ENCODE measurements at regions not wholly inside any gene's neighbourhood (a gene's known extent, or its start where the extent isn't known, plus 50 kb on each side); places are given as distances from the start of the nearest gene placed in this dataset.
"Not testable (repeated sequence)": the region's sequence is repeated elsewhere in the genome, so short reads cannot be mapped to it uniquely, and the experiment has no call there.

DNA sequence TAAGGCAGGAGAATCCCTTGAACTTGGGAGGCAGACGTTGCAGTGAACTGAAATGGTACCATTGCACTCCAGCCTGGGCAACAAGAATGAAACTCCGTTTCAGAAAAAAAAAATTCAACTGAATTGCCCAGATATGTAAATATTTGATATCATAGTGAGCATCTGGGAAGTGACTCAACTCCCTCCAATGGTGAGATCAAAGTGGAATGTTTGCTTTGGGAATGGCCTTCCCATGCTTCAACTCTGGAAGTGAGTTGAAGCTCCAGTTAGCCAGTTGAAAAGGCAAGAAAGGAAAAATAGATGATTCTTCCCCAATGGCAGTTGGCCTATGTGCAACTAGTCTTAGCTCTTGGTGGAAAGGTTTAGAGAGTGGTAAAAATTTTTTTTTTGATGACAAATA lies 131.6 kb upstream of the CMC1 start:
- no peak for DNase-seq

DNA sequence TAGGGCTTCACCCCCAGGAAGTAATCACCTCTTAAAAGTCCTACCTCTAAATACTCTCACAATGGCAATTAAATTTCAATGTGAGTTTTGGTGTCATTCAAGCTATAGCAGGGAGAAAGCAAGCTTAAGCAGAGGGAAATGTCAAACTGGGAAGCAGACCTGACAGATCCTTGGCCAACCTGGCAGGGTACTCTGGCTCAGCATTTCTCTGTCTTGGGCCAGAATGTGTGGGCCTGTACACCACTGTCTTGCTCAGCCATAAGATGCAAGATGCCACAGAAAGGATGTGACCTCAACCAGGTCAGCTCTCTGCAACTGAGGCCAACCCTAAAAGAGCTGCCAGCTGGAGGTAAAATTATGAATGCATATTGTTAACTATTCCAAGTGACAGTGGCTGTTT lies 130.6 kb upstream of the CMC1 start:
- DNase-seq = no peak

DNA sequence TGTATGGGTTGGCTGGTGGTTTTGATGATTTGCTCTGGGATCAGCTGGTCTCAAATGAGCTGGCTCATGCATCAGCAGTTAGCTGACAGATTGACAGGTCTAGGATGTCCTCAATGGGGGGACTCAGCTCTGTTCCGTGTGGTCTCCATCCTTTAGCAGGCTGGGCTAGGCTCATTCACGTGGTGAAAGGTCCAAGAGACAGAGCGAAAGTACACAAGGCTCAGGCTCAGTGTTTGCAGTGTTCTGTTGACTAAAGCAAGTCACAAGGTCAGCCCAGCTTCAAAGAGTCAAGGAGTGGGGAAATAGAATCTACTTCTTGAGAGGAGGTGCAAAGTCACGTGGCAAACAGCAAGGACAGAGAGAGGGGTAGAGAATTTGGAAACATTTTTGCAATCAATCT lies 126.5 kb upstream of the CMC1 start:
- no peak for DNase-seq

DNA sequence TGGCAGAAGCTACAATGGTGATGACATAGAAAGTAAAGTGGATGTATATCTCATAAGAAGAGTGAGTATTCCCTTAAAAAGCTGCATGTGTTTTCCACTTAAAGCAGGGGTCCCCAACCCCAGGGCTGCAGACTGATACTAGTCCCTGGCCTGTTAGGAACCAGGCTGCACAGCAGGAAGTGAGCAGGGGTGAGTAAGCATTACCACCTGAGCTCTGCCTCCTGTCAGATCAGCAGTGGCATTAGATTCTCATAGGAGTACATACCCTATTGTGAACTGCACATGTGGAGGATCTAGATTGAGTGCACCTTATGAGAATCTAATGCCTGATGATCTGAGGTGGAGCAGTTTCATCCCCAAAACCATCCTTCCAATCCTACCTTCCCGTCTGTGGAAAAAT lies 126.1 kb upstream of the CMC1 start:
- no peak for DNase-seq

DNA sequence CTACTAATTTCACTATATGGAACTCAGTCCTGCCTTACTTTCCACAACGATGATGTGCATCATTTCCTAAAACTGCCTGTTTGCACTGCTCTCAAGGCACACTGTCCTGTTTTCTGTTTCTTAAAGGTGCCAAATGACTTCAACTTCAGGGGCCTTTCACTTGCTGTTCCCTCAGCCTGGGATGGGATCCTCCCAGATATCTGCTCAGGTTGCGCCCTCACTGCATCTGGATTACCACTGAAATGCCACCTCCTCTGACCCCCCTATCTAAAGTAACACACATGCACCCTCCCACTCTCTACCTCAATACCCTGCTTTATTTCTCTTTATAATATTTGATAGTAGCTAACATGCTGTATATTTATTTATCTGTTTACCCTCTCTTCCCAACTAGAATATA lies 123.8 kb upstream of the CMC1 start:
- DNase-seq = no peak

DNA sequence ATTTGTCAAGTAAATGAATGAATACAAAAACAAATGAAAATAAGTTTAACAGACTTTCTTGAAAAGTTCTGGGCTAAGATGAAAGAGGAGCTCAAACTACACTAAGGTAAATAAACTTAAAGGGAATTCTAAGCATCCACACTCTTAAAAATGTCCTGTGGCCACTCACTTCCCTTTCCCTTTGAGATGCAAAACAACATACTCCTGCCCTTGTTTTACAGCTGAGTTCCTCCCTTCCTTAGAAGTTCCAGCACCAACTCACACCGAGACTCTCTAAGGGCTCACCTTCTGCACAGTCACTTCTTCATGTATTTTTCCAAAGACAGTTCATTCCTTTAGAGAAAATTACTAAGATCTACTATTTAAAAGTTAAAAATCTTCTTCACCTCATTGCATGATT lies 123.3 kb upstream of the CMC1 start:
- DNase-seq = no peak

DNA sequence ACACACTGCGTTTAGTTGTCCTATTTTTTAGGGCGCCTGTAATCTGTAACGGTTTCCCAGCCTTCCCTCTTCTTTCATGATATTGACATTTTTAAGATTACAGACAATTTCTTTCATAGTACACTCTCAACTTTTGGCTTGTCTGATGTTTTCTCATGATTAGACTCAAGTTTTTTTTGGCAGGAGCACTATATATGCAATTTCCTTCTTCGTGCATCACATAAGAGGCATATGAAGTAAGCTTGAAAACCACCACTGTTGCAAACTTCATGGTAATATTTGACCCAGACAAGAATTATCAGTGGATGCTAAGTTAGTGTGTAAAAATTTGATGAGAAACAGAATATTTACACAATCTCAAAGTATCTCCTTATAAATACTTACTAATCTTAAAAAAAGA lies 119.2 kb upstream of the CMC1 start:
- no peak for DNase-seq

DNA sequence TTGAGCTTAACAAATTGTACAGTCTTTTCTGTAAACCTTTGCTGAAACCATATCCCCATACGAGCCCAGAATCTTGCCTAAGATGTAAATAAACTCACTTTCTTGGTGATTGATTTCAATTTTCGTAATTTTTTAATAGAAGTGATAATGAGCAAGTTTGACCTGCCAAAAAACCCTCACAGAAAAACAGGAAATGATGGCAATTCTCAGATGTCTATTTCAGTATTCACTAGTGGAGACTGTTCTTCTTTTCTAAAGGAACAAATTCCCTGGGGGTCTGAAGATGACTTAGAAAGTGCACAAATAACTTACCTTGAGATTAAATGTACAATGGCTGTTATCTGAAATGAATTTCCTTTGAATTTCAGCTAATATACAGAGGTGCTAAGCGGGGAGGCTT lies 116.5 kb upstream of the CMC1 start:
- DNase-seq = no peak

DNA sequence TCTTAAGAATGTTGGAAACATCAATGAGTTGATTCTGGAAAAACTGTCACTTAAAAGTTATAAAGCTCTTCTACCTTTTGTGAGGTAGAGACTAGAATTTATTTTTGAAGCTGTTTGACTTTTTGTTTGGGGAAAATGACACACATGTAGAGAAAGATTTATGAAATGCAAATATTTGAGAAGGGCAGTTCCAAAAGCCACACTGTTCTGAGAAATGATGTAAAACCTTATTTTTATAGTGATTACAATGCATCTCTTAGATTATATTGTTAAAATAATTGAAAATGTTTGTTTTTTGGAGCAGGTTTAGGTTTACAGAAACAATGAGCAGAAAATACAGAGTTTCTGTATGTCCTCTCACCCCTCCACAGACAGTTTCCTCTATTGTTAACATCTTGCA lies 116.1 kb upstream of the CMC1 start:
- DNase-seq = no peak

DNA sequence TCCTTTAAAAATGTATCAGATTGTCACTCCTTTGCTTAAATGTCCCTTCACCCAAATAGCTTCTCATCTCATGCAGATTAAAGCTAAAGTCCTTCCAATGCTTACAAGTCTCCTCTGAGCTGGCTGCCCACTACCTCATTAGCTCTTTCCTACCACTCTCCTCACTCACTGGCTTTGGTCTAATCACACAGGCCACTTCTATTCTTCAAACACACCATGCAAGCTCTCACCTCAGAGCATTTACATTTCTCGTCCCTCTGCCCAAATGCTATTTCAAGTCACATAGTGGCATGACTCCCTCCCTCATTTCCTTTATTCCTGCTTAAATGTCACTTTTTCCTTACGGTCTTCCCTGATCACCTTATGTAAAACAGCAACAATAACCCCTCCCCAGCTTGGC lies 110.6 kb upstream of the CMC1 start:
- no peak for DNase-seq

DNA sequence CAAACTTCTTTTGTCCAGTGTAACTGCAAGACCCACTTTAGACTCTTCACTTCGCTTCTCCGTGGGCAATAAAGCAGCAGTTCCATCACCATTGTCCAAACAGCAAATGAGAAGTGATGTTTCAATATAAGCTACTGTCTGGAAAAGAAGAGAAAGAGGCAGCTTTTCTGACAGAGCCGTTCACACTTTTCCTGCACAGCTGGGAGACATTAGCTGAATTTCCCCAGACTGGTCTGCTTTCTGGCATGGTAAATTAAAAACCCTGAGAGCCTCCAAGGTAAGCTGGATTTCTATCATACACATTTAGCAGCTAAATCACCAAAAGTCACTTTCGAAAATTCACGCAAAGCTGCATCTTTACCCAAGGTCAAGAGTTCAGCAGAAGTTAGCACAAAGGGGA lies 108.5 kb upstream of the CMC1 start:
- no peak for DNase-seq

DNA sequence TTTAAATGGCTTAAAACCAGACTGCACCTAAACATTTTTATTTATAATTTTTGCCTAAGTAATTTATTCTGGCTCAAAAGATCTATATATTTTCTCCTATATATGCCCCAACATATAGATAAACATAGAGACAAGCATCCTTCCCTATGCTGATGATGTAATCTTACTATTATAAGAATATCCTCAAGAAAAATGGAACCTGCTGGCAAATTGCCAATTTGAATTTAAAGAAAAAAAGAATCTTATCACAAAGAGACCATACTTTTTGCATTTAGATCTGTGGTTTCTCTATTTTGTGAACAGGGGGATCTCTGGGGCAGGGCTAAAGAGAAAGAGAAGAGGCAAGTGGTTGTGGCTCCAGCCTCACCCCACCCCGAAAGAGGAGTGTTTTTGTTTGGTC lies 107.2 kb upstream of the CMC1 start:
- DNase-seq = no peak

DNA sequence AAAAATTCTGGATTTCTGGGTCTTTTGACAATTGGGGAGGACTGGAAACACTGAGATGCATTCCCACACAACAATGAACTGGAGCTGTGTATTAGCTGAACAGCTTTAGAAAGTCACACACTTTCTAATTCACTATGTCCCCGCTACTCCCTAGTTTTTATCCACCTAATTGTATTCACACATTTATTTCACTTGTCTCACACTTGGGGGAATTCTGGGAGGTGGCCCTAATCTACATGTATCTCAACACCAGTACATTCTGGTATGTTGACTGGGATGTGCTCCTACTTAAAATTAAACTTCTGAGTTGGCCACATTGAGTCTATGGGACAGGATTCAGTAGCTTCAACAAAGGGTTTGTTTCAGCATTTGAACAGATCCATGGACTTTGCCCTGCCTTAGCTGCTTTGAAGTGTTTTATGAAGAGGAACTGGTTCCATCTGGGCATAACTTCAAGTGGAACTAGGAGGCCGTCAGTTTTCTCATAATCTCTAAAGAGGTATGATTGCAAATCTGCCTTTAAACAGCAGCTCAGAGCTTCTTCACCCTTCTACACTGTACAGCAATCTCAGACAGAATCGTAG lies 106.5 kb upstream of the CMC1 start:
- no peak for DNase-seq

DNA sequence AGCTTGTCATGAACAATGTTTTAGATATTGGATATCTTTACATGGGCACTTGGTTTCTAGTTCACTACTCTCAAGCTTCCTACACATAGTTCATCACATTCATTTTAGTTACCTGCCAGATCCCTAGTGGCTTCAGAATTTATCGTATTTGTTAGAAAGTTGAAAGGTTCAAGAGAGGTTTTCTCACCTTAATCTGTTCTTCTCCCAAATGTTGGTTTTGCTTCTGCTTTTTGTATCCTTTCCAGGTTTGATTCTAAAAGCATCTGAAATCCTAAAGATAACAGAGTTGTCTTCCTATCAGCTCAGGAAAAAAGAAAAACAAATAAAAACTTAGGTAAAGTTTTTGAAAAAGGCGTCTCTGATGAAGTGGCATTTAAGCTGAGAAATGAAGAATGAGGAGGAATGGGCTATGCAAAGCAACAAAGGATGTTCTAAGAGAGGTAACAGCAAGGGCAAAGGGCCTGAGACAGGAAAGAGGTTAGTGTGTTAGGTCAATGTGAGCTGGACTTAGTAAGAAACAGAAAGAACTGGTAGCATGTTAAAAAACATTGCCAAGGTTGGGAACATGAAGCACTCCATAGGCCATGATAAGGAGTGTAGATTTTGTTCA lies 104.7 kb upstream of the CMC1 start:
- no peak for DNase-seq

DNA sequence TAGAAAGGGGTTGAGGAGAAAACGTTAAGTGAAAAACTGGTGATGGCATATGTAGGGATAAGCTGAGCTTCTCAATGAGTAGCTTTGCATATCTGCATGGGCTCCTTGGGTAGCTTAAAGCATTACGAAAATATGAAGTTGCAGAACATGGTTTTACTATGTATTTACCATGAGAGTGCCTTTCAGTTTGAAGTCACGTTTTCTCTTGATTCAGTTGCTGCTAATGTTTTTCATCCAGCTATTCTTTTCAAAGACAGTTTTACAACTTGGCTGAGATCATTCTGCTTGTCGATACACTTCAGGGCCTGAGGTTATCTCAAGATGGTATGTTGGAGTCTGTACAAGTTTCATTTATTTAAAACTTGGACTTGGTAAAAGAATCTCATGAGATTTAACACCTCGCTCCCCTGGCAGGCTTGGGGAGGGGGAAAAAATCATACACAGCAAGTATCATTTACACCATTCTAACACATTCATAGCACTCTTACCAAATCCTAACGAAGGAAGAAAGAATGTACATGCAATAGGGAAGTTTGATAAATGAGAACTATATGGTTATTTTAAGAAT lies 103.3 kb upstream of the CMC1 start:
- DNase-seq = no peak

DNA sequence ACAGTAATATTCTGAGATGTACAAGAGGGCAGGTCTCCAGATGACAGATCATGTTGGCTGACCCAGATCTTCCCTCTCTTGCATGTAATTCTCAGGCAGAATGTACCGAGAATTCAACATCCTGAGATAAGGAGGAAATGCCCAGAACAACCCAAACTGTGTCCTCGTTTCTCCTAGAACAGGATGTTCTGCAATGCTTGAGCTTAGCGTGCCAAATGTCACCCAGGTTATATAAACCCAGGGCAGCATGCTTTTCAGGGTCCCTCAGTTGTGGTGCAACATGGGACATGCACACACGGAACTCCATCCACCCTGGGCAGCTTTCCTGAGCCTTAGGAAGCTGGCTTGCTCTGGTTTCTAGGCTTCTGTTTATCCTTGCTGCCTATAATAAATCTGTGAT lies 102.1 kb upstream of the CMC1 start:
- no peak for DNase-seq

DNA sequence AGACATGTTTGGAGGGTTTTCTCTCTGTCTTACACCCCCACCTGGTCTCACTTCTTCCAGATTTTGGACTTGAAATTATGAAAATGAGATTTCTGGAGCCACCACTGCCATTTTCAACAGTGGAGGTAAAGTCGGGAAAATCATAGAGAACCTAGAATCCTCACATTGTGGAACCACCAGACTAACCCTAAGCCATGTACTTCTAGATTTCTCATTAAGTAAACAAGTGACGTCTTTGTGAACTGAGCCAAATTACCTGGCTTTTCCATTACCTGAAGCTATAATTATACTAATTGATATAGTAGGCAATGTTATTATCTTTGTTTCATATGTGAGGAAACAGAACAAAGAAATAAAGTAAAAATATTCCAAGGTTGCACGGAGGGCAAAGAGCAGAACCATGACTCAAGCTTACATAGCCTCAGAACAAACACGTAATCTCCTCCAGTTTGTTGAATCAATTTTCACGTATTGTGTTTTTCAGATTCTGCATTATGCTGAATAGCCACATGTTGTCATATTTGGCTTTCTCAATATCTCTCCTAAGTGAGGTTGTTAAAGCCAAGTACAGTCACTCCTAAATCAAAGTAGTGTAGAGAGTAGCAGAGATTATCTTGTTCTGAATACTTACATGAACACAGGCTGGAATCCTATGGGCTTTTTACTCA lies 101.3 kb upstream of the CMC1 start:
- DNase-seq = no peak

DNA sequence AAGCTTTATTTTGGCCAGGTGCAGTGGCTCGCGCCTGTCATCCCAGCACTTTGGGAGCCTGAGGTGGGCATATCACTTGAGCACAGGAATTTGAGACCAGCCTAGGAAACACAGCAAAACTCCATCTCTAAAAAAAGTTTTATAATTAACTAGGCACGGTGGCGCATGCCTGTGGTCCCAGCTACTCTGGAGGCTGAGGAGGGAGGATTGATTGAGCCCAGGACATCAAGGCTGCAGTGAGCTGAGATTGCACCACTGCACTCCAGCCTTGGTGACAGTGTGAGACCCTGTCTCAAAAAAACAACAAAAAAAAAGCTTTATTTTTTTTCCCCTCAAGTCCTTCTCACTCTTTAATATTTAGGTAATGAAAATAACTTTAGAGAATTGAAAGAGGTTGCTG lies 100.8 kb upstream of the CMC1 start:
- no peak for DNase-seq

DNA sequence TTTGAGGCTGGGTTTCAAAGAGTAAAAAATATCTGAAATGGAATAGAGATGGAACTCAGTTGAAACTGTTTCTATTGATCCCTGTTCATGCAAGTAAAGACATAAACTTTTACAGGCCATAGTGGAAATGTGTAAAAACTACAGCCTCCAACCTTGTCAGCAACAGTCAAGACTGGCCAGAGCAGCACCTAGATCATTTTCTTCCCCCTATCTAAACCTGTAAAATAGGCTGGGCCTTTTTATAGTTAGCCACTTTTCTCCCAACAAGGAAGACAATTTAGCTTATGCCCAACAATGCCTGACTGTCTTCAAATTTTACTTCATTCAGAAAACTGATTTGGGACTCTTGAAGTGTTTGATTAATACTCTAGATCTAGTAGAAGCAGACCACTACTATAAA lies 91.5 kb upstream of the CMC1 start:
- DNase-seq = no peak

DNA sequence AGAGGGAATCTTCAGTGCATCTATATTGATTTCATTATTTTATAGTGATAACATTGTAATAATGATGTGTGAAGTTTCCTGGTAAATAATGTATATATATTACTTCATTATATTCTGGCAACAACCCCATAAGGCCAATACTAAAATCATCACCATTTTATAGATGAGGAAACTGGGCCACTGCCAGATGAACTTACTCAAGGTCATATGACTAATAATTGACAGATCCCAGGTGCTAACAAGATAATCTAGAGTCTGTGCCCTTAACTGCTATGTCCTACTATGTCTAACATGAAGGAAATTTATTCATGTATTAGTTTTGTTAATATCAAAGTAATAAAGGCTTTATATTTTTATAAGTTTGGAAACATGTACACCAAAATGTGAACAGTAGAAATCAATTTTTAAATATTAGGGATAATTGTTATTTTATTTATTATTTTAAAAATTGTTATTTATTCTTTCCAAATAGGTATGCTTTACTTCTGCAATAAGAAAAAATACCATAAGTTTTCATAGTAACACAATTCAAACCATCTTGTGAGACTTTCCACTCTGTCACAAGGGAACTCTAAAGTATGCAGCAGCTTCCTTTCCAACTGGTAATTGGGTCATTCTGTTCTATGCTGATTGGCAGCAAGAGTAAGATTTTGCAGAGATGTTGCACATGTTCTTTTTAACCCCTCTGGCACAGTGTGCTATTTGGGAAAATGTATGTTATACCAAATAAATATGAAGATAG lies 90.8 kb upstream of the CMC1 start:
- no peak for DNase-seq

DNA sequence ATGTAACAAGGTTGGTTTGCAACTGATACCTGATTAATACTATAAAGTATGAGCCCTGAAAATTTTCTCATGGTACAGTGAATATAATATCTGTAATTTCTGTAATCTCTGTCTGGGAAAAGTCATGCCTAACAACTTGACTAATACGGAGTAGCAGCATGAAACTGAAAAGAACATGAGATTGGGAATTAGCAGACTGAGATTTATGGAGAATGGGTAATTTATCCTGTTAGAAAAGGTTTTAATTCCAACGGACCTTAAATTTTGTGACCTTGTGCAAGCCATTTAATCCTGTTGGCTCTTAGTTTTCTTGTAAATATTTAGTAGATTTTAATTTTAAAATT lies 90.2 kb upstream of the CMC1 start:
- no peak for DNase-seq

DNA sequence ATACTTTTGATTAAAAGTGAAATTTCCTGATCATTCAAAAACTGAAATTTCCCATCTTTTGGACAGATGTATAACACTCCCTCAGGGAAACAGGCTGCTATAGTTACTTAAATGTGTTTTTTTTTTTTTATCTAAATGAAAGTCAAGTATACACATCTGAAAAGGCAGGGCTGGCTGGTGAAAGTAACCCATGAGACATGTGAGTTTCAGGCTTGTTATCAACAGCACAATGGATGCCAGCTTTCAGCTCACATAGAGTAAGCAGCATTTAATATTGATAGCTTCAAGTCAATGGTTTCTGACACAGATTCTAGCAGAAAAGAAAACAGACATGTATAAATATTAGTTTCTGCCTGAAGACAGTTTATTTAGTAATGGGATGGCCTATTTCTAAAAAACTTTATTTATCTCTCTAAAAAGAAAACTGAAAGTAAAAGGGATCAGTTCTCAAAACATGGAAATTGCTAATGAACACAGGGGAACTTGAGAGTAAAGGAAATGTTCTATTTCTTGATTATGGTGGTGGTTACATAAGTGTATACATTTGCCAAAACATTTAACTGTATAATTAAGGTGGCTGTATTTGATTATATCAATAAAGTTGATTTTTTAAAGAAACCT lies 89.7 kb upstream of the CMC1 start:
- DNase-seq = no peak

DNA sequence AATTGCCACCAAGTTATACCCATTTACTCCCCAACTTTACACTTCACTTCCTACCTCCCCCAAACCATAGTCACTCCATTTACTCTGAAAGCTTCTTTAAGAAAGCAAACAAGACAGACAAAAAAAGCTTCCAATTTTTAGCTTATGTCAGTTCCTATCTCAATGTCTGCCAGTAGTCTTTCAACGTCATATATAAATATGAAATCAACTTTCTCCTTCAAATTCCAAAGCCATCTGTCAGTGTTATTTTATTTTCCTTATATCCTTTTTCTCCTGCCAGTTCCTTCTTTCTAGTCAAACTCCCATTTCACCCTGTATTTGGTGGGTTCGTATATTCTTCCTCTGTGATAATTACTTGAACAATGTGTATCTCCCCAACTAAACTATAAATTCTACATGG lies 85.8 kb upstream of the CMC1 start:
- no peak for DNase-seq

DNA sequence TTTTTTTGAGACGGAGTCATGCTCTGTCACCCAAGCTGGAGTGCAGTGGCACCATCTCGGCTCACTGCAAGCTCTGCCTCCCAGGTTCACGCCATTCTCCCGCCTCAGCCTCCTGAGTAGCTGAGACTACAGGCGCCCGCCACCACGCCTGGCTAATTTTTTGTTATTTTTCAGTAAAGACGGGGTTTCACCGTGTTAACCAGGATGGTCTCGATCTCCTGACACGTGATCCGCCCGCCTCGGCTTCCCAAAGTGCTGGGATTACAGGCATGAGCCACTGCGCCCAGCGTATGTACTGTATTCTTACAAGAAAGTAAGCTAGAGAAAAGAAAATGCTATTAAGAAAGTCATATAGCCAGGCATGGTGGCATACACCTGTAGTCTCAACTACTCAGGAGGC lies 84.8 kb upstream of the CMC1 start:
- DNase-seq = not testable (repeated sequence)
